Liver (tissue), 8 donors: ENCODE measurements at regions not wholly inside any gene's neighbourhood (a gene's known extent, or its start where the extent isn't known, plus 50 kb on each side); places are given as distances from the start of the nearest gene placed in this dataset.

Experiments used
- DNase-seq: peaks from one replicate; pipeline ENCODE4 v3.0.0-alpha.2; 2017; ENCODE audit warnings: low spot score
- H3K27ac ChIP-seq, 2 donors: one replicate each; pipeline ENCODE4 v1.7.0; 2013; ENCODE audit warnings: inconsistent platforms in 2 of 2, low read length in 2 of 2, control low read depth in 1 of 2, low read depth in 1 of 2, mild to moderate bottlenecking in 1 of 2
- H3K27me3 ChIP-seq, 4 donors: one replicate each; pipeline versions ENCODE4 v1.6.1 to v1.7.0; 2013; ENCODE audit warnings: low read length in 3 of 4, inconsistent platforms in 1 of 4, mild to moderate bottlenecking in 1 of 4, moderate library complexity in 1 of 4; ENCODE audit not compliant: control insufficient read depth in 4 of 4, insufficient read depth in 4 of 4
- H3K36me3 ChIP-seq, 4 donors: one replicate each; pipeline versions ENCODE4 v1.6.1 to v1.7.0; 2013; ENCODE audit warnings: low read length in 3 of 4, mild to moderate bottlenecking in 3 of 4, low read depth in 1 of 4, moderate library complexity in 1 of 4; ENCODE audit not compliant: control insufficient read depth in 4 of 4, insufficient read depth in 3 of 4
- H3K4me1 ChIP-seq, 4 donors: one replicate each; pipeline versions ENCODE4 v1.6.1 to v1.7.0; 2013; ENCODE audit warnings: low read length in 3 of 4, mild to moderate bottlenecking in 3 of 4, moderate library complexity in 1 of 4; ENCODE audit not compliant: control insufficient read depth in 4 of 4, insufficient read depth in 4 of 4
- H3K4me3 ChIP-seq, 3 donors: one replicate each; pipeline versions ENCODE4 v1.6.1 to v1.7.0; 2013; ENCODE audit warnings: low read length in 3 of 3, control low read depth in 1 of 3, low read depth in 1 of 3, mild to moderate bottlenecking in 1 of 3
- H3K9ac ChIP-seq, 2 donors: one replicate each; pipeline ENCODE4 v1.7.0; 2013; ENCODE audit warnings: low read length in 2 of 2, mild to moderate bottlenecking in 2 of 2, moderate library complexity in 2 of 2, control low read depth in 1 of 2, low read depth in 1 of 2
- H3K9me3 ChIP-seq, 4 donors: one replicate each; pipeline versions ENCODE4 v1.6.1 to v1.7.0; 2013; ENCODE audit warnings: low read length in 3 of 4; ENCODE audit not compliant: control insufficient read depth in 4 of 4
- ATF3 ChIP-seq: IDR thresholded peaks from 2 replicates; pipeline ENCODE4 v1.6.1; 2016; ENCODE audit warnings: antibody characterized with exemption
- CTCF ChIP-seq: fragments of 150-350 bp; IDR thresholded peaks from 2 replicates; pipeline ENCODE4 v1.5.1; 2017; ENCODE audit warnings: improper control_type of control experiment, low read depth, low read length; ENCODE audit not compliant: missing input control
- EGR1 ChIP-seq, 2 donors: IDR thresholded peaks; 2 replicates each; pipeline ENCODE4 v1.6.1; 2016 to 2018; ENCODE audit warnings: antibody characterized with exemption in 2 of 2, low read depth in 2 of 2
- FOXA1 ChIP-seq: IDR thresholded peaks from 2 replicates; pipeline ENCODE4 v1.6.1; 2016; ENCODE audit warnings: antibody characterized with exemption
- FOXA2 ChIP-seq: IDR thresholded peaks from 2 replicates; pipeline ENCODE4 v1.6.1; 2016; ENCODE audit warnings: antibody characterized with exemption
- GABPA ChIP-seq, 2 donors: IDR thresholded peaks in 1 of 2; conservative IDR thresholded peaks in 1 of 2; 2 replicates each; pipeline ENCODE4 v1.6.1; 2016; ENCODE audit warnings: antibody characterized with exemption in 2 of 2, mild to moderate bottlenecking in 1 of 2, moderate library complexity in 1 of 2
- HNF4A ChIP-seq, 2 donors: conservative IDR thresholded peaks; 2 replicates each; pipeline ENCODE4 v1.6.1; 2016; ENCODE audit warnings: antibody characterized with exemption in 2 of 2, mild to moderate bottlenecking in 2 of 2
- HNF4G ChIP-seq: IDR thresholded peaks from 2 replicates; pipeline ENCODE4 v1.6.1; 2016; ENCODE audit warnings: antibody characterized with exemption
- JUND ChIP-seq, 2 donors: IDR thresholded peaks; 2 replicates each; pipeline ENCODE4 v1.6.1; 2016; ENCODE audit warnings: antibody characterized with exemption in 2 of 2
- RAD21 ChIP-seq, 2 donors: IDR thresholded peaks; 2 replicates each; pipeline ENCODE4 v1.6.1; 2016; ENCODE audit warnings: antibody characterized with exemption in 2 of 2, mild to moderate bottlenecking in 2 of 2
- RXRA ChIP-seq, 2 donors: IDR thresholded peaks; 2 replicates each; pipeline ENCODE4 v1.6.1; 2017 to 2018; ENCODE audit warnings: antibody characterized with exemption in 2 of 2, mild to moderate bottlenecking in 1 of 2
- SP1 ChIP-seq: IDR thresholded peaks from 2 replicates; pipeline ENCODE4 v1.6.1; 2018; ENCODE audit warnings: antibody characterized with exemption, mild to moderate bottlenecking
- TAF1 ChIP-seq: conservative IDR thresholded peaks from 2 replicates; pipeline ENCODE4 v1.6.1; 2016; ENCODE audit warnings: antibody characterized with exemption, mild to moderate bottlenecking
- YY1 ChIP-seq: IDR thresholded peaks from 2 replicates; pipeline ENCODE4 v1.6.1; 2016; ENCODE audit warnings: antibody characterized with exemption, mild to moderate bottlenecking
- ZBTB33 ChIP-seq: IDR thresholded peaks from 2 replicates; pipeline ENCODE4 v1.6.1; 2016; ENCODE audit warnings: antibody characterized with exemption
- WGBS: extraction: QIAGEN DNeasy Blood & Tissue Kit; methylation state at CpG from one replicate; pipeline ENCODE4 v1.1.7; 2013; 5-methylcytosine and 5-hydroxymethylcytosine counted together
- TF ChIP-seq, protein P1 (sequence below): IDR thresholded peaks from 2 replicates; pipeline ENCODE4 v1.6.1; 2016; ENCODE audit warnings: antibody characterized with exemption, mild to moderate bottlenecking
- TF ChIP-seq, protein P2 (sequence below): IDR thresholded peaks from 2 replicates; pipeline ENCODE4 v1.6.1; 2016; ENCODE audit warnings: antibody characterized with exemption
- donor health status: healthy.
- donor health status: healthy.
- donor health status: healthy.
- donor health status: healthy.
- donor health status: healthy.

- H3K36me3 ChIP-seq = no peaks in the 10 kb centered on the region
- WGBS = 90% methylated on average over 1 of the region's 1 CpG
- no peak overlapping the region for H3K4me3 ChIP-seq
- H3K9me3 ChIP-seq = no peaks in the 10 kb centered on the region
- TF ChIP-seq FOXA1 (no peak), JUND (IDR thresholded peaks at IDR 0.05) (no peak), CTCF (no peak), GABPA (IDR thresholded peaks at IDR 0.05 in 1 of 2, conservative IDR thresholded peaks at IDR 0.05 in 1 of 2) (no peak), HNF4G (no peak), RXRA (IDR thresholded peaks at IDR 0.05) (no peak), TAF1 (no peak), ATF3 (no peak)
- TF ChIP-seq, protein P1, sequence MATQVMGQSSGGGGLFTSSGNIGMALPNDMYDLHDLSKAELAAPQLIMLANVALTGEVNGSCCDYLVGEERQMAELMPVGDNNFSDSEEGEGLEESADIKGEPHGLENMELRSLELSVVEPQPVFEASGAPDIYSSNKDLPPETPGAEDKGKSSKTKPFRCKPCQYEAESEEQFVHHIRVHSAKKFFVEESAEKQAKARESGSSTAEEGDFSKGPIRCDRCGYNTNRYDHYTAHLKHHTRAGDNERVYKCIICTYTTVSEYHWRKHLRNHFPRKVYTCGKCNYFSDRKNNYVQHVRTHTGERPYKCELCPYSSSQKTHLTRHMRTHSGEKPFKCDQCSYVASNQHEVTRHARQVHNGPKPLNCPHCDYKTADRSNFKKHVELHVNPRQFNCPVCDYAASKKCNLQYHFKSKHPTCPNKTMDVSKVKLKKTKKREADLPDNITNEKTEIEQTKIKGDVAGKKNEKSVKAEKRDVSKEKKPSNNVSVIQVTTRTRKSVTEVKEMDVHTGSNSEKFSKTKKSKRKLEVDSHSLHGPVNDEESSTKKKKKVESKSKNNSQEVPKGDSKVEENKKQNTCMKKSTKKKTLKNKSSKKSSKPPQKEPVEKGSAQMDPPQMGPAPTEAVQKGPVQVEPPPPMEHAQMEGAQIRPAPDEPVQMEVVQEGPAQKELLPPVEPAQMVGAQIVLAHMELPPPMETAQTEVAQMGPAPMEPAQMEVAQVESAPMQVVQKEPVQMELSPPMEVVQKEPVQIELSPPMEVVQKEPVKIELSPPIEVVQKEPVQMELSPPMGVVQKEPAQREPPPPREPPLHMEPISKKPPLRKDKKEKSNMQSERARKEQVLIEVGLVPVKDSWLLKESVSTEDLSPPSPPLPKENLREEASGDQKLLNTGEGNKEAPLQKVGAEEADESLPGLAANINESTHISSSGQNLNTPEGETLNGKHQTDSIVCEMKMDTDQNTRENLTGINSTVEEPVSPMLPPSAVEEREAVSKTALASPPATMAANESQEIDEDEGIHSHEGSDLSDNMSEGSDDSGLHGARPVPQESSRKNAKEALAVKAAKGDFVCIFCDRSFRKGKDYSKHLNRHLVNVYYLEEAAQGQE = no peak
- TF ChIP-seq, protein P2, sequence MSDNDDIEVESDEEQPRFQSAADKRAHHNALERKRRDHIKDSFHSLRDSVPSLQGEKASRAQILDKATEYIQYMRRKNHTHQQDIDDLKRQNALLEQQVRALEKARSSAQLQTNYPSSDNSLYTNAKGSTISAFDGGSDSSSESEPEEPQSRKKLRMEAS = no peak
- no peaks in the 10 kb centered on the region for H3K27me3 ChIP-seq
- no peak overlapping the region for H3K27ac ChIP-seq
- no peaks in the 10 kb centered on the region for H3K4me1 ChIP-seq
- H3K9ac ChIP-seq = no peak overlapping the region
- no peak for DNase-seq
These were observed 271.5 kb downstream of the TGFB2 start for GRCh38 chr1:218616681-218617080.

DNA sequence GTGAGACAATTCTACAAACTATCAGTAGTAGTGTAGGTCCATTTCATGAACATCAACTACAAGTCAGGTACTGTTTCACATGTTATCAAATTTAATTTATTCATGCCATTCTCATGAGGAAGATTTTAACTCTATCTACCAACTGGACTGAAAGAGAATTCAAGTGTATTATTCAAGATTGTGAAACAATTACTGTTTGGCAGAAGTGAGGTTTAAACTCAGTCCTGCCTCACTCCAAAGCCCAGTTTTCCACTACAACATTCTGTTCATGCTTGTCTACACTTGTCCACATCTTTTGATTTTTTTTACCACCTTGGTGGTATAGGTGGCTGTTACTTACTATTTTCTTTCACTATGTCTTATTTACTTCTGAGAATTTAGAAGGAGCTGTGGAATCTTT, 272.9 kb downstream of the TGFB2 start:
- no peak overlapping the region for H3K27ac ChIP-seq
- DNase-seq = no peak
- H3K4me3 ChIP-seq = no peak overlapping the region
- H3K27me3 ChIP-seq = no peaks in the 10 kb centered on the region
- H3K36me3 ChIP-seq = no peaks in the 10 kb centered on the region
- H3K9ac ChIP-seq = no peak overlapping the region
- H3K9me3 ChIP-seq = no peaks in the 10 kb centered on the region
- no peaks in the 10 kb centered on the region for H3K4me1 ChIP-seq
- TF ChIP-seq FOXA1 (no peak), JUND (IDR thresholded peaks at IDR 0.05) (no peak), ATF3 (no peak), HNF4G (no peak), FOXA2 (no peak), SP1 (no peak), EGR1 (IDR thresholded peaks at IDR 0.05; ENCODE audit: low read depth in 2 of 2) (no peak), HNF4A (conservative IDR thresholded peaks at IDR 0.05) (no peak), RXRA (IDR thresholded peaks at IDR 0.05) (no peak), GABPA (IDR thresholded peaks at IDR 0.05 in 1 of 2, conservative IDR thresholded peaks at IDR 0.05 in 1 of 2) (no peak), ZBTB33 (no peak), TAF1 (no peak), YY1 (no peak), CTCF (no peak), RAD21 (IDR thresholded peaks at IDR 0.05) (no peak)
- TF ChIP-seq, protein P1 = no peak
- TF ChIP-seq, protein P2 = no peak
